Psoas muscle (tissue), 7 donors: ENCODE measurements at regions not wholly inside any gene's neighbourhood (a gene's known extent, or its start where the extent isn't known, plus 50 kb on each side); places are given as distances from the start of the nearest gene placed in this dataset.

Experiments
- ATAC-seq, 4 donors: fragments of 200-7000 bp; cut with Tn5 transposase; one replicate each; pipeline ENCODE4 v1.9.1; 2020; ENCODE audit warnings: moderate library complexity in 3 of 4, mild to moderate bottlenecking in 2 of 4
- DNase-seq, 2 donors: peaks; one replicate each; pipeline ENCODE4 v3.0.0-alpha.2; 2020
- H3K27ac ChIP-seq: fragments of 200-600 bp; one replicate; pipeline ENCODE4 v1.8.0; 2022
- H3K27me3 ChIP-seq, 3 donors: fragments of 200-600 bp in 1 of 3; one replicate each; pipeline versions ENCODE4 v1.6.1 to v1.8.0; 2013 to 2022; ENCODE audit warnings: low read length in 2 of 3, mild to moderate bottlenecking in 2 of 3, moderate library complexity in 1 of 3; ENCODE audit not compliant: insufficient read depth in 3 of 3
- H3K36me3 ChIP-seq, 2 donors: fragments of 200-600 bp in 1 of 2; one replicate each; pipeline versions ENCODE4 v1.6.1 to v1.8.0; 2013 to 2022; ENCODE audit warnings: low read depth in 1 of 2, mild to moderate bottlenecking in 1 of 2, moderate library complexity in 1 of 2; ENCODE audit not compliant: insufficient read depth in 1 of 2
- H3K4me1 ChIP-seq: fragments of 200-600 bp; one replicate; pipeline ENCODE4 v1.8.0; 2022
- H3K4me3 ChIP-seq: fragments of 200-600 bp; one replicate; pipeline ENCODE4 v1.8.0; 2022; ENCODE audit warnings: mild to moderate bottlenecking
- H3K9me3 ChIP-seq: fragments of 200-600 bp; one replicate; pipeline ENCODE4 v1.8.0; 2022
- CTCF ChIP-seq: fragments of 200-600 bp; IDR thresholded peaks from one replicate; pipeline ENCODE4 v1.8.0; 2022; ENCODE audit warnings: antibody characterized with exemption
- WGBS, 3 donors: extraction: QIAGEN DNeasy Blood & Tissue Kit; methylation state at CpG; one replicate each; pipeline versions ENCODE4 v1.1.6 to v1.1.7; 2013; 5-methylcytosine and 5-hydroxymethylcytosine counted together
- intact Hi-C, 2 donors: fragments of 100-400 bp; cut with DNase I; formaldehyde crosslinking; loops; one replicate each; pipeline versions ENCODE4 v1.11.0 to v1.14.2; 2022
- donor health status: healthy with polysubstance abuse.
- donor health status: DM: no; HTN: no; CAD: no; lungs with moderate emphysema.
- donor health status: Bipolar disorder and iron deficiency.
- donor health status: healthy.
- donor health status: DM: yes; HTN: yes; CAD: no.
- donor health status: DM: no; HTN: no; CAD: no.
- donor health status: DM: yes; HTN: yes; CAD: no.

GRCh38 chr1:199878823-199879222 is 148.7 kb upstream of the NR5A2 start:
- 74 to 82% (median 80%) methylated on average over 4 of the region's 4 CpGs for WGBS, 3 donors
- no peak overlapping the region for H3K27ac ChIP-seq
- no peak for TF ChIP-seq CTCF
- H3K4me1 ChIP-seq, result no peaks in the 10 kb centered on the region
- no peak for DNase-seq
- no peaks in the 10 kb centered on the region for H3K27me3 ChIP-seq
- H3K4me3 ChIP-seq, result no peak overlapping the region
- H3K36me3 ChIP-seq, result no peaks in the 10 kb centered on the region
- no peak for ATAC-seq
- no peaks in the 10 kb centered on the region for H3K9me3 ChIP-seq
- intact Hi-C loops, result no loop called here

- Histone ChIP-seq H3K4me3 (no peak overlapping the region), H3K36me3 (no peaks in the 10 kb centered on the region), H3K27ac (no peak overlapping the region), H3K4me1 (no peaks in the 10 kb centered on the region), H3K9me3 (no peaks in the 10 kb centered on the region), H3K27me3 (peaks cover 0 to 3% (median 0%) of the 10 kb centered on the region in 3 donors)
- intact Hi-C loops, result no loop called here
- DNase-seq (no peak), ATAC-seq (no peak)
- TF ChIP-seq CTCF, result no peak
- 81 to 96% (median 81%) methylated on average over 1 of the region's 1 CpG for WGBS, 3 donors
These were observed 128.9 kb upstream of the NR5A2 start for GRCh38 chr1:199898654-199899053.

- Histone ChIP-seq H3K27me3 (peaks cover 0 to 3% (median 0%) of the 10 kb centered on the region in 3 donors), H3K4me3 (no peak overlapping the region), H3K27ac (no peak overlapping the region), H3K4me1 (no peaks in the 10 kb centered on the region), H3K9me3 (no peaks in the 10 kb centered on the region), H3K36me3 (no peaks in the 10 kb centered on the region)
- no peak for ATAC-seq
- intact Hi-C loops, result no loop called here
- no peak for TF ChIP-seq CTCF
- no peak for DNase-seq
These were observed 126.2 kb upstream of the NR5A2 start for GRCh38 chr1:199901341-199901740.

GRCh38 chr1:199907361-199907760 is 120.1 kb upstream of the NR5A2 start:
- Histone ChIP-seq H3K27me3 (no peaks in the 10 kb centered on the region), H3K36me3 (no peaks in the 10 kb centered on the region), H3K9me3 (no peaks in the 10 kb centered on the region), H3K4me1 (no peaks in the 10 kb centered on the region), H3K27ac (no peak overlapping the region), H3K4me3 (no peak overlapping the region)
- no peak for TF ChIP-seq CTCF
- DNase-seq (no peak), ATAC-seq (no peak)
- WGBS, 3 donors, result 59 to 61% (median 60%) methylated on average over 2 of the region's 2 CpGs
- intact Hi-C loops, result no loop called here

GRCh38 chr1:199909137-199909536 is 118.4 kb upstream of the NR5A2 start:
- no peaks in the 10 kb centered on the region for H3K9me3 ChIP-seq
- no peak overlapping the region for H3K27ac ChIP-seq
- H3K4me1 ChIP-seq, result no peaks in the 10 kb centered on the region
- DNase-seq (no peak), ATAC-seq (no peak)
- 59 to 64% (median 62%) methylated on average over 5 of the region's 5 CpGs for WGBS, 3 donors
- H3K36me3 ChIP-seq, result no peaks in the 10 kb centered on the region
- no peaks in the 10 kb centered on the region for H3K27me3 ChIP-seq
- no peak overlapping the region for H3K4me3 ChIP-seq
- TF ChIP-seq CTCF, result no peak
- intact Hi-C loops, result no loop called here
